NCI-H1092 (cell line): ENCODE measurements at regions not wholly inside any gene's neighbourhood (a gene's known extent, or its start where the extent isn't known, plus 50 kb on each side); places are given as distances from the start of the nearest gene placed in this dataset.
"Not testable (repeated sequence)": the region's sequence is repeated elsewhere in the genome, so short reads cannot be mapped to it uniquely, and the experiment has no call there.

Experiments
- DNase-seq: peaks from one replicate; lab custom pipeline; 2025; lab: John Stamatoyannopoulos, UW

GRCh38 chr4:72677886-72678285 lies 108.9 kb upstream of the ADAMTS3 start:
- no peak for DNase-seq

- DNase-seq, result no peak
Measured at GRCh38 chr4:72677265-72677664, 108.2 kb upstream of the ADAMTS3 start.

GRCh38 chr4:72671980-72672379 lies 103.0 kb upstream of the ADAMTS3 start:
- no peak for DNase-seq

- DNase-seq, result no peak
Measured at GRCh38 chr4:72670521-72670920, 101.5 kb upstream of the ADAMTS3 start.

GRCh38 chr4:72666910-72667309 lies 97.9 kb upstream of the ADAMTS3 start:
- DNase-seq, result no peak

GRCh38 chr4:72665171-72665968 lies 96.3 kb upstream of the ADAMTS3 start:
- DNase-seq, result no peak

- DNase-seq, result no peak
Measured at GRCh38 chr4:72663828-72664227, 94.8 kb upstream of the ADAMTS3 start.

- no peak for DNase-seq
Measured at GRCh38 chr4:72661830-72662229, 92.8 kb upstream of the ADAMTS3 start.

- no peak for DNase-seq
Measured at GRCh38 chr4:72641611-72642010, 72.6 kb upstream of the ADAMTS3 start.

- DNase-seq, result not testable (repeated sequence)
Measured at GRCh38 chr4:72636866-72637265, 67.8 kb upstream of the ADAMTS3 start.

GRCh38 chr4:72635931-72636330 lies 66.9 kb upstream of the ADAMTS3 start:
- DNase-seq, result not testable (repeated sequence)

- DNase-seq, result not testable (repeated sequence)
Measured at GRCh38 chr4:72632253-72632652, 63.2 kb upstream of the ADAMTS3 start.

GRCh38 chr4:72631296-72631695 lies 62.3 kb upstream of the ADAMTS3 start:
- no peak for DNase-seq

GRCh38 chr4:72629540-72629939 lies 60.5 kb upstream of the ADAMTS3 start:
- DNase-seq, result no peak

GRCh38 chr4:72627723-72628122 lies 58.7 kb upstream of the ADAMTS3 start:
- no peak for DNase-seq
